IMR-90 (cell line): ENCODE measurements at regions not wholly inside any gene's neighbourhood (a gene's known extent, or its start where the extent isn't known, plus 50 kb on each side); places are given as distances from the start of the nearest gene placed in this dataset.

Experiments
- ATAC-seq: fragments of 200-7000 bp; cut with Tn5 transposase; 2 replicates; pipeline ENCODE4 v1.9.1; 2020; ENCODE audit warnings: low read depth, mild to moderate bottlenecking, moderate library complexity
- BruUV-seq: library from RNA; stranded (reverse); fragments of 400-500 nt; replicated peaks from 2 replicates; lab custom pipeline; 2021; lab: Mats Ljungman, UMichigan
- CTCF ChIA-PET: fragments of 300-600 bp; formaldehyde crosslinking; extraction: SDS; loops from one replicate; lab custom pipeline; 2021; ENCODE audit warnings: antibody characterized with exemption; lab: Yijun Ruan, JAX
- POLR2A ChIA-PET: fragments of 300-600 bp; sonication (Branson Sonifier 250); formaldehyde crosslinking; loops from one replicate; lab custom pipeline; 2022; ENCODE audit warnings: antibody characterized with exemption; ENCODE audit not compliant: unreplicated experiment; lab: Charles Lee
- DNase-seq: peaks from one replicate; pipeline ENCODE4 v3.0.0; 2013
- H2AFZ ChIP-seq: replicated peaks from 2 replicates; pipeline ENCODE3; 2013; ENCODE audit warnings: low read length, mild to moderate bottlenecking; ENCODE audit not compliant: poor library complexity
- H2AK5ac ChIP-seq: 2 replicates; pipeline ENCODE4 v1.6.1; 2013; ENCODE audit warnings: low read depth, low read length, inconsistent platforms
- H2AK9ac ChIP-seq: replicated peaks from 2 replicates; pipeline ENCODE3; 2013; ENCODE audit warnings: mild to moderate bottlenecking, low read depth, low read length, moderate library complexity; ENCODE audit not compliant: poor library complexity
- H2BK120ac ChIP-seq: 2 replicates; pipeline ENCODE4 v1.6.1; 2013; ENCODE audit warnings: low read depth, low read length, inconsistent platforms
- H2BK15ac ChIP-seq: 3 replicates; pipeline ENCODE4 v1.6.1; 2013; ENCODE audit warnings: low read depth, low read length, inconsistent platforms
- H2BK20ac ChIP-seq: 2 replicates; pipeline ENCODE4 v1.6.1; 2013; ENCODE audit warnings: low read depth, mild to moderate bottlenecking, inconsistent platforms, low read length, moderate library complexity
- H2BK5ac ChIP-seq: 2 replicates; pipeline ENCODE4 v1.6.1; 2013; ENCODE audit warnings: mild to moderate bottlenecking, low read depth, low read length, inconsistent platforms; ENCODE audit not compliant: poor library complexity, severe bottlenecking
- H3K14ac ChIP-seq: replicated peaks from 2 replicates; pipeline ENCODE4 v1.6.1; 2013; ENCODE audit warnings: low read depth, low read length, inconsistent platforms
- H3K18ac ChIP-seq: 2 replicates; pipeline ENCODE4 v1.6.1; 2013; ENCODE audit warnings: low read depth, low read length, control low read depth
- H3K23ac ChIP-seq: 2 replicates; pipeline ENCODE4 v1.6.1; 2013; ENCODE audit warnings: low read depth, low read length, inconsistent platforms
- H3K27ac ChIP-seq: 2 replicates; pipeline ENCODE4 v1.5.1; 2013; ENCODE audit warnings: mild to moderate bottlenecking, control low read depth, low read length; ENCODE audit not compliant: insufficient read depth
- H3K27me3 ChIP-seq: 2 replicates; pipeline ENCODE4 v1.6.1; 2013; ENCODE audit warnings: low read length; ENCODE audit not compliant: control insufficient read depth, insufficient read depth
- H3K36me3 ChIP-seq: 2 replicates; pipeline ENCODE4 v1.6.1; 2013; ENCODE audit warnings: low read length, mixed read lengths; ENCODE audit not compliant: control insufficient read depth, insufficient read depth
- H3K4ac ChIP-seq: 2 replicates; pipeline ENCODE4 v1.6.1; 2013; ENCODE audit warnings: low read depth, low read length, inconsistent platforms
- H3K4me1 ChIP-seq: 2 replicates; pipeline ENCODE4 v1.6.1; 2013; ENCODE audit warnings: low read length, mixed read lengths; ENCODE audit not compliant: control insufficient read depth, insufficient read depth
- H3K4me2 ChIP-seq: 2 replicates; pipeline ENCODE4 v1.6.1; 2013; ENCODE audit warnings: low read depth, mild to moderate bottlenecking, control low read depth, low read length, moderate library complexity
- H3K4me3 ChIP-seq: 2 replicates; pipeline ENCODE4 v1.5.1; 2013; ENCODE audit warnings: low read depth, mild to moderate bottlenecking, control low read depth, low read length, moderate library complexity; ENCODE audit not compliant: insufficient read depth
- H3K56ac ChIP-seq: 2 replicates; pipeline ENCODE4 v1.6.1; 2013; ENCODE audit warnings: low read length, inconsistent platforms; ENCODE audit not compliant: insufficient read depth; ENCODE audit errors: extremely low read depth
- H3K79me1 ChIP-seq, 2 experiments: 2 replicates each; pipeline ENCODE4 v1.6.1; 2013; ENCODE audit warnings: low read length in 2 of 2, inconsistent platforms in 1 of 2, low read depth in 1 of 2
- H3K9ac ChIP-seq: 2 replicates; pipeline ENCODE4 v1.6.1; 2013; ENCODE audit warnings: low read depth, low read length, control low read depth
- H3K9me1 ChIP-seq: 2 replicates; pipeline ENCODE4 v1.6.1; 2013; ENCODE audit warnings: low read length, inconsistent platforms; ENCODE audit not compliant: insufficient read depth
- H3K9me3 ChIP-seq: 2 replicates; pipeline ENCODE4 v1.6.1; 2013; ENCODE audit warnings: low read length; ENCODE audit not compliant: control insufficient read depth, insufficient read depth
- H4K20me1 ChIP-seq: 2 replicates; pipeline ENCODE4 v1.6.1; 2013; ENCODE audit warnings: low read length, inconsistent platforms; ENCODE audit not compliant: insufficient read depth
- H4K5ac ChIP-seq: 2 replicates; pipeline ENCODE4 v1.6.1; 2013; ENCODE audit warnings: mild to moderate bottlenecking, low read depth, low read length, control low read depth
- H4K8ac ChIP-seq, 2 experiments: 2 replicates each; pipeline ENCODE4 v1.6.1; 2013; ENCODE audit warnings: low read depth in 2 of 2, low read length in 2 of 2, control low read depth in 1 of 2, inconsistent platforms in 1 of 2
- H4K91ac ChIP-seq: 2 replicates; pipeline ENCODE4 v1.6.1; 2013; ENCODE audit warnings: low read depth, low read length, inconsistent platforms; ENCODE audit not compliant: insufficient read depth
- BHLHE40 ChIP-seq: fragments of 150-350 bp; IDR thresholded peaks from 2 replicates; pipeline ENCODE4 v1.6.1; 2016; ENCODE audit warnings: mild to moderate bottlenecking, low read depth, low read length
- CEBPB ChIP-seq: IDR thresholded peaks from 2 replicates; pipeline ENCODE4 v1.6.1; 2012; ENCODE audit warnings: low read depth, low read length, improper control_type of control experiment
- CHD1 ChIP-seq: IDR thresholded peaks from 2 replicates; pipeline ENCODE4 v1.6.1; 2012; ENCODE audit warnings: low read depth, low read length, improper control_type of control experiment
- CTCF ChIP-seq: conservative IDR thresholded peaks from 2 replicates; pipeline ENCODE4 v1.5.1; 2012; ENCODE audit warnings: mild to moderate bottlenecking, low read depth, low read length, improper control_type of control experiment
- FOS ChIP-seq: fragments of 150-350 bp; IDR thresholded peaks from 2 replicates; pipeline ENCODE4 v1.6.1; 2016; ENCODE audit warnings: low read depth, low read length
- MAFK ChIP-seq: IDR thresholded peaks from 2 replicates; pipeline ENCODE4 v1.6.1; 2012; ENCODE audit warnings: low read depth, low read length, improper control_type of control experiment
- MAZ ChIP-seq: IDR thresholded peaks from 2 replicates; pipeline ENCODE4 v1.6.1; 2012; ENCODE audit warnings: low read depth, mild to moderate bottlenecking, low read length, improper control_type of control experiment, moderate library complexity, borderline replicate concordance
- MXI1 ChIP-seq: IDR thresholded peaks from 2 replicates; pipeline ENCODE4 v1.6.1; 2012; ENCODE audit warnings: low read depth, mild to moderate bottlenecking, low read length, moderate library complexity, borderline replicate concordance
- NFE2L2 ChIP-seq: fragments of 150-350 bp; IDR thresholded peaks from 2 replicates; pipeline ENCODE4 v1.6.1; 2016; ENCODE audit warnings: low read depth, mild to moderate bottlenecking, low read length
- POLR2A ChIP-seq: IDR thresholded peaks from 2 replicates; pipeline ENCODE4 v1.6.1; 2012; ENCODE audit warnings: mild to moderate bottlenecking, low read depth, low read length
- RAD21 ChIP-seq: IDR thresholded peaks from 2 replicates; pipeline ENCODE4 v1.6.1; 2012; ENCODE audit warnings: low read length, improper control_type of control experiment
- RCOR1 ChIP-seq: IDR thresholded peaks from 2 replicates; pipeline ENCODE4 v1.6.1; 2012; ENCODE audit warnings: mild to moderate bottlenecking, low read length, improper control_type of control experiment; ENCODE audit not compliant: insufficient replicate concordance
- RFX5 ChIP-seq: IDR thresholded peaks from 2 replicates; pipeline ENCODE4 v1.8.0; 2012; ENCODE audit warnings: low read depth, mild to moderate bottlenecking, low read length, moderate library complexity
- SMC3 ChIP-seq: fragments of 150-350 bp; IDR thresholded peaks from 2 replicates; pipeline ENCODE4 v1.6.1; 2016; ENCODE audit warnings: low read depth, mild to moderate bottlenecking, antibody characterized with exemption, low read length, moderate library complexity
- WGBS, 2 experiments: methylation state at CpG; one replicate each; pipeline versions ENCODE4 v1.1.5 to v1.1.7; 2013; ENCODE audit warnings: missing lambda C conversion rate in 2 of 2; ENCODE audit not compliant: insufficient read length in 1 of 2; ENCODE audit errors: extremely low coverage in 2 of 2; 5-methylcytosine and 5-hydroxymethylcytosine counted together
- dilution Hi-C: fragments of 300-500 bp; cut with HindIII; formaldehyde crosslinking; loops from one replicate; pipeline ENCODE4 v1.14.3; 2018; ENCODE audit warnings: low sequenced_read_pairs; ENCODE audit not compliant: unreplicated experiment
- in situ Hi-C: fragments of 300-500 bp; cut with MboI; formaldehyde crosslinking; loops from 3 replicates; pipeline ENCODE4 v1.14.3; 2019; ENCODE audit warnings: low sequenced_read_pairs, inconsistent platforms, mixed read lengths
- intact Hi-C: fragments of 100-400 bp; cut with micrococcal nuclease; formaldehyde crosslinking; loops from 2 replicates; pipeline ENCODE4 v1.10.0; 2022
- TF ChIP-seq, protein P1 (sequence below): fragments of 150-350 bp; IDR thresholded peaks from 2 replicates; pipeline ENCODE4 v1.6.1; 2016; ENCODE audit warnings: low read depth, mild to moderate bottlenecking, low read length, moderate library complexity, borderline replicate concordance
- TF ChIP-seq, protein P2 (sequence below): fragments of 150-350 bp; IDR thresholded peaks from 2 replicates; pipeline ENCODE4 v1.6.1; 2017; ENCODE audit warnings: mild to moderate bottlenecking, antibody characterized with exemption, low read length, low read depth

DNA sequence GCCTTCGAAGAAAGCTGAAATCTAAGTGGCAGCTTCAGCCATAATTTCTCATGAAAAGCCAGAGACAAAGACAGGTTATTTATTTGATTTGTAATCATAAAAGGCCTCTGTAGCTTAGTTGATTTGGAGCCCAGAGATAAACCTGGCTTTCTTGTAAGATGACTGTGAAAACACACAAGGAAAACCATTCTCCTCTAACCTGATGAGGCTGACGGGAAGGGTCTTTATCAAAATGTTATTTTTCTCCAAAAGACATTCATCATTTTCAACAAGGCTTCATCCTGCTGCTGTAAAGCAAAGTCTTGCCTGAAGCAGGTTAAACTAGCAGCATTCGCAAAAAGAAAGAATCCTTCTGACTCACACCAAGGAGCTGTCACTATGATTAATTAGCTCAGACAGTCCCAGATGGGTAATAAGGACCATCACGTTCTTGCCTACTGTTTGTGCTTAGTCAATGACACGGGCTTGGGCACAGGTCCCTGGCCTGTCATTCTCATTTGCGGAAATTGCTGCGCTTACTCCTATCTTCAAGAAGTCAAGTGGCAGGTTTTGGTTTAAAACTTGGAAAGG is 286.6 kb downstream of the C12orf75 start:
- Histone ChIP-seq H3K9ac (no peak overlapping the region), H3K4ac (no peak overlapping the region), H4K91ac (no peak overlapping the region), H3K27ac (no peak overlapping the region), H4K5ac (no peak overlapping the region), H4K8ac (no peak overlapping the region), H3K18ac (no peak overlapping the region), H3K36me3 (no peaks in the 10 kb centered on the region), H3K14ac (no peak overlapping the region), H2AFZ (no peak overlapping the region), H3K27me3 (peaks cover 2% of the 10 kb centered on the region; the same call in 1 of the 2 replicates), H2AK5ac (no peak overlapping the region), H3K9me1 (peaks cover 2% of the 10 kb centered on the region), H3K23ac (no peak overlapping the region), H3K9me3 (no peaks in the 10 kb centered on the region), H3K4me3 (no peak overlapping the region), H3K4me1 (no peaks in the 10 kb centered on the region), H3K56ac (no peak overlapping the region), H2BK15ac (no peak overlapping the region), H3K79me1 (no peaks in the 10 kb centered on the region), H3K4me2 (no peak overlapping the region), H2BK20ac (no peak overlapping the region), H2BK120ac (no peak overlapping the region), H2BK5ac (no peak overlapping the region), H4K20me1 (no peaks in the 10 kb centered on the region), H2AK9ac (no peak overlapping the region)
- dilution Hi-C loops (no loop called here), intact Hi-C loops (no loop called here), in situ Hi-C loops (no loop called here)
- no CpG with 5 or more reads among the region's 7 CpGs for WGBS, 2 experiments
- no peak for ATAC-seq
- ChIA-PET CTCF (interaction anchor here (0.6 kb wide), 1 partner anchor 216 kb away, joined by 3 read pairs; no protein-coding TSS in a partner anchor), POLR2A (no interaction called here)
- no TSS peak for BruUV-seq
- DNase-seq = no peak
- TF ChIP-seq CTCF (no peak), RFX5 (no peak), BHLHE40 (no peak), CEBPB (no peak), MAZ (no peak), RAD21 (no peak), MXI1 (no peak), FOS (no peak), RCOR1 (no peak), POLR2A (no peak), CHD1 (no peak), MAFK (no peak), NFE2L2 (no peak), SMC3 (no peak)
- TF ChIP-seq, protein P1, sequence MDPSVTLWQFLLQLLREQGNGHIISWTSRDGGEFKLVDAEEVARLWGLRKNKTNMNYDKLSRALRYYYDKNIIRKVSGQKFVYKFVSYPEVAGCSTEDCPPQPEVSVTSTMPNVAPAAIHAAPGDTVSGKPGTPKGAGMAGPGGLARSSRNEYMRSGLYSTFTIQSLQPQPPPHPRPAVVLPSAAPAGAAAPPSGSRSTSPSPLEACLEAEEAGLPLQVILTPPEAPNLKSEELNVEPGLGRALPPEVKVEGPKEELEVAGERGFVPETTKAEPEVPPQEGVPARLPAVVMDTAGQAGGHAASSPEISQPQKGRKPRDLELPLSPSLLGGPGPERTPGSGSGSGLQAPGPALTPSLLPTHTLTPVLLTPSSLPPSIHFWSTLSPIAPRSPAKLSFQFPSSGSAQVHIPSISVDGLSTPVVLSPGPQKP = no peak
- TF ChIP-seq, protein P2, sequence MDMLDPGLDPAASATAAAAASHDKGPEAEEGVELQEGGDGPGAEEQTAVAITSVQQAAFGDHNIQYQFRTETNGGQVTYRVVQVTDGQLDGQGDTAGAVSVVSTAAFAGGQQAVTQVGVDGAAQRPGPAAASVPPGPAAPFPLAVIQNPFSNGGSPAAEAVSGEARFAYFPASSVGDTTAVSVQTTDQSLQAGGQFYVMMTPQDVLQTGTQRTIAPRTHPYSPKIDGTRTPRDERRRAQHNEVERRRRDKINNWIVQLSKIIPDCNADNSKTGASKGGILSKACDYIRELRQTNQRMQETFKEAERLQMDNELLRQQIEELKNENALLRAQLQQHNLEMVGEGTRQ = no peak
